HG03175 (cell line): ENCODE measurements at regions not wholly inside any gene's neighbourhood (a gene's known extent, or its start where the extent isn't known, plus 50 kb on each side); places are given as distances from the start of the nearest gene placed in this dataset.

ENCODE experiments used
- ATAC-seq: cut with Tn5 transposase; IDR thresholded peaks from one replicate; pipeline ENCODE4 v1.9.1; 2021; ENCODE audit warnings: mild to moderate bottlenecking, moderate library complexity; ENCODE audit not compliant: unreplicated experiment

DNA sequence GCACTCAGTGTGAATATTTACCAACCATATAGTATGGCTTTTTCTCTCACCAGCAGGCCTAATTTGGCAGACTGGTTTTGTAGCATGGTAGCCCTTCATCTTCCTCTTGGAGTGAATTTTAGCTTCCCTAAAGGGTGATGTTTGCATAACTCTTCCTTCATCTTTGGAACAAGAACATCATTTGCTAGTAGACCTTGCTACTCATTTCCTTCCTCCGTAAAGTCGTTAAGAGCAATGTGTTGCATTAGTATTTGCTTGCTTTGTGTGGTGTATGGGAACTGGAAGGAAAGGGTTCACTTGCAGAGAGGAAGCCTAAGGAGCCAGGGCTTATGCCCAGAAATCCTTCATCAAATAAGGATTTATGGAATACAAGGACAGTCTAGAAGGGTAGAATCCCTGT, 50.2 kb upstream of the PGRMC2 start:
- ATAC-seq = no peak
